GM12878 (cell line): ENCODE measurements at regions not wholly inside any gene's neighbourhood (a gene's known extent, or its start where the extent isn't known, plus 50 kb on each side); places are given as distances from the start of the nearest gene placed in this dataset.

Source experiments
- ATAC-seq: fragments of 200-7000 bp; cut with Tn5 transposase; 3 replicates; pipeline ENCODE4 v1.9.1; 2020; ENCODE audit warnings: mild to moderate bottlenecking, moderate library complexity
- BruUV-seq: library from RNA; stranded (reverse); fragments of 400-500 nt; replicated peaks from 2 replicates; lab custom pipeline; 2021; lab: Mats Ljungman, UMichigan
- CTCF ChIA-PET: fragments of 300-600 bp; sonication (Branson Sonifier 250); formaldehyde crosslinking; extraction: SDS; loops from one replicate; lab custom pipeline; 2021; ENCODE audit warnings: inconsistent platforms; lab: Yijun Ruan, JAX
- POLR2A ChIA-PET: fragments of 350-600 bp; formaldehyde crosslinking; extraction: SDS; loops from one replicate; lab custom pipeline; 2021; ENCODE audit warnings: inconsistent platforms; lab: Charles Lee
- RAD21 ChIA-PET: fragments of 300-600 bp; sonication (Branson Sonifier 250); formaldehyde crosslinking; loops from one replicate; lab custom pipeline; 2023; ENCODE audit warnings: antibody characterized with exemption; ENCODE audit not compliant: unreplicated experiment; lab: Charles Lee
- SMC1A ChIA-PET: fragments of 300-600 bp; sonication (Branson Sonifier 250); formaldehyde crosslinking; loops from one replicate; lab custom pipeline; 2023; ENCODE audit not compliant: unreplicated experiment, uncharacterized antibody; lab: Charles Lee
- DNase-seq: peaks from one replicate; pipeline ENCODE4 v3.0.0-alpha.2; 2011; ENCODE audit warnings: low read depth, low spot score
- FAIRE-seq: peaks from 3 replicates; lab custom pipeline; 2011; peaks lifted over from hg19 to GRCh38; lab: Jason Lieb, UNC
- H2AFZ ChIP-seq: 2 replicates; pipeline ENCODE4 v1.6.0; 2011; ENCODE audit warnings: low read depth, low read length, control low read depth; ENCODE audit not compliant: control insufficient read depth
- H3K27ac ChIP-seq: 2 replicates; pipeline ENCODE4 v1.5.1; 2011; ENCODE audit warnings: control low read depth; ENCODE audit not compliant: control insufficient read depth, insufficient read depth
- H3K27me3 ChIP-seq, 2 experiments: replicated peaks in 1 of 2; 2 replicates each; pipeline versions ENCODE4 v1.6.0 to v1.6.1; 2011; ENCODE audit warnings: low read length in 1 of 2; ENCODE audit not compliant: control insufficient read depth in 2 of 2, insufficient read depth in 2 of 2
- H3K36me3 ChIP-seq, 2 experiments: 2 replicates each; pipeline ENCODE4 v1.5.1; 2011; ENCODE audit warnings: low read length in 1 of 2; ENCODE audit not compliant: control insufficient read depth in 2 of 2, insufficient read depth in 2 of 2
- H3K4me1 ChIP-seq: 2 replicates; pipeline ENCODE4 v1.6.1; 2011; ENCODE audit warnings: mild to moderate bottlenecking, low read length, moderate library complexity, mixed read lengths; ENCODE audit not compliant: control insufficient read depth, insufficient read depth
- H3K4me2 ChIP-seq: 2 replicates; pipeline ENCODE4 v1.6.0; 2011; ENCODE audit warnings: control low read depth; ENCODE audit not compliant: control insufficient read depth, insufficient read depth
- H3K4me3 ChIP-seq: fragments of 200-600 bp; sonication (generic); 2 replicates; pipeline ENCODE4 v1.5.1; 2016
- H3K79me2 ChIP-seq: 2 replicates; pipeline ENCODE4 v1.6.0; 2011; ENCODE audit warnings: low read length; ENCODE audit not compliant: control insufficient read depth, insufficient read depth
- H3K9ac ChIP-seq: 2 replicates; pipeline ENCODE4 v1.8.0; 2011; ENCODE audit warnings: low read length, control low read depth, mixed read lengths; ENCODE audit not compliant: control insufficient read depth, insufficient read depth
- H3K9me3 ChIP-seq: replicated peaks from 3 replicates; pipeline ENCODE4 v1.5.1; 2011; ENCODE audit warnings: mild to moderate bottlenecking, low read length; ENCODE audit not compliant: control insufficient read depth, insufficient read depth
- H4K20me1 ChIP-seq: 2 replicates; pipeline ENCODE4 v1.6.0; 2011; ENCODE audit not compliant: control insufficient read depth, insufficient read depth
- CBFB ChIP-seq: IDR thresholded peaks from 2 replicates; pipeline ENCODE4 v1.6.1; 2016; ENCODE audit warnings: antibody characterized with exemption, low read depth
- CBX5 ChIP-seq: sonication (generic); IDR thresholded peaks from 2 replicates; pipeline ENCODE4 v1.6.1; 2016; ENCODE audit warnings: low read depth, moderate library complexity, mild to moderate bottlenecking, inconsistent platforms
- IRF5 ChIP-seq: fragments of 450-650 bp; IDR thresholded peaks from 2 replicates; pipeline ENCODE4 v1.6.1; 2017; ENCODE audit warnings: borderline replicate concordance
- KDM1A ChIP-seq: fragments of 200-600 bp; sonication (generic); IDR thresholded peaks from 2 replicates; pipeline ENCODE4 v1.6.1; 2016; ENCODE audit warnings: borderline replicate concordance
- SREBF2 ChIP-seq: IDR thresholded peaks from 2 replicates; pipeline ENCODE4 v1.6.1; 2012; ENCODE audit warnings: mild to moderate bottlenecking, low read length
- WGBS: methylation state at CpG from one replicate; pipeline ENCODE4 v1.1.6; 2016; ENCODE audit warnings: low lambda C conversion rate; ENCODE audit not compliant: insufficient replicate concordance, insufficient coverage; ENCODE audit errors: missing lambda C conversion rate; 5-methylcytosine and 5-hydroxymethylcytosine counted together
- in situ Hi-C: fragments of 300-500 bp; cut with MboI; formaldehyde crosslinking; loops from 9 replicates; pipeline ENCODE4 v1.14.3; 2018; ENCODE audit warnings: mixed read lengths
- intact Hi-C: fragments of 100-400 bp; cut with micrococcal nuclease; formaldehyde crosslinking; loops from one replicate; pipeline ENCODE4 v1.14.2; 2022; ENCODE audit not compliant: unreplicated experiment
- TF ChIP-seq, protein P1 (sequence below): fragments of 450-650 bp; IDR thresholded peaks from 2 replicates; pipeline ENCODE4 v1.6.1; 2017; ENCODE audit warnings: mild to moderate bottlenecking, moderate library complexity

GRCh38 chr9:82784589-82784988, 278.4 kb downstream of the RASEF start:
- BruUV-seq = no TSS peak
- Histone ChIP-seq H3K9ac (no peak overlapping the region), H3K27me3 (no peaks in the 10 kb centered on the region), H3K4me1 (no peaks in the 10 kb centered on the region), H3K9me3 (no peaks in the 10 kb centered on the region), H3K27ac (no peak overlapping the region), H4K20me1 (no peaks in the 10 kb centered on the region), H3K4me3 (no peak overlapping the region), H3K79me2 (no peaks in the 10 kb centered on the region), H2AFZ (no peak overlapping the region), H3K36me3 (no peaks in the 10 kb centered on the region), H3K4me2 (no peak overlapping the region)
- 0% methylated on average over 1 of the region's 1 CpG for WGBS
- ChIA-PET CTCF (interaction anchor here (1.1 kb wide), 1 partner anchor 16 kb away, joined by 3 read pairs; no protein-coding TSS in a partner anchor), RAD21 (no interaction called here), SMC1A (no interaction called here), POLR2A (no interaction called here)
- no peak for DNase-seq
- intact Hi-C loops = no loop called here
- in situ Hi-C loops = no loop called here
- ATAC-seq = no peak
- no peak for TF ChIP-seq SREBF2
- TF ChIP-seq CBFB = no peak
- TF ChIP-seq KDM1A = no peak
- TF ChIP-seq IRF5 = no peak
- no peak for TF ChIP-seq CBX5
- TF ChIP-seq, protein P1, sequence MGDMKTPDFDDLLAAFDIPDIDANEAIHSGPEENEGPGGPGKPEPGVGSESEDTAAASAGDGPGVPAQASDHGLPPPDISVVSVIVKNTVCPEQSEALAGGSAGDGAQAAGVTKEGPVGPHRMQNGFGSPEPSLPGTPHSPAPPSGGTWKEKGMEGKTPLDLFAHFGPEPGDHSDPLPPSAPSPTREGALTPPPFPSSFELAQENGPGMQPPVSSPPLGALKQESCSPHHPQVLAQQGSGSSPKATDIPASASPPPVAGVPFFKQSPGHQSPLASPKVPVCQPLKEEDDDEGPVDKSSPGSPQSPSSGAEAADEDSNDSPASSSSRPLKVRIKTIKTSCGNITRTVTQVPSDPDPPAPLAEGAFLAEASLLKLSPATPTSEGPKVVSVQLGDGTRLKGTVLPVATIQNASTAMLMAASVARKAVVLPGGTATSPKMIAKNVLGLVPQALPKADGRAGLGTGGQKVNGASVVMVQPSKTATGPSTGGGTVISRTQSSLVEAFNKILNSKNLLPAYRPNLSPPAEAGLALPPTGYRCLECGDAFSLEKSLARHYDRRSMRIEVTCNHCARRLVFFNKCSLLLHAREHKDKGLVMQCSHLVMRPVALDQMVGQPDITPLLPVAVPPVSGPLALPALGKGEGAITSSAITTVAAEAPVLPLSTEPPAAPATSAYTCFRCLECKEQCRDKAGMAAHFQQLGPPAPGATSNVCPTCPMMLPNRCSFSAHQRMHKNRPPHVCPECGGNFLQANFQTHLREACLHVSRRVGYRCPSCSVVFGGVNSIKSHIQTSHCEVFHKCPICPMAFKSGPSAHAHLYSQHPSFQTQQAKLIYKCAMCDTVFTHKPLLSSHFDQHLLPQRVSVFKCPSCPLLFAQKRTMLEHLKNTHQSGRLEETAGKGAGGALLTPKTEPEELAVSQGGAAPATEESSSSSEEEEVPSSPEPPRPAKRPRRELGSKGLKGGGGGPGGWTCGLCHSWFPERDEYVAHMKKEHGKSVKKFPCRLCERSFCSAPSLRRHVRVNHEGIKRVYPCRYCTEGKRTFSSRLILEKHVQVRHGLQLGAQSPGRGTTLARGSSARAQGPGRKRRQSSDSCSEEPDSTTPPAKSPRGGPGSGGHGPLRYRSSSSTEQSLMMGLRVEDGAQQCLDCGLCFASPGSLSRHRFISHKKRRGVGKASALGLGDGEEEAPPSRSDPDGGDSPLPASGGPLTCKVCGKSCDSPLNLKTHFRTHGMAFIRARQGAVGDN = no peak
- FAIRE-seq = no peak
